Neuron (in vitro differentiated cells): ENCODE measurements at regions not wholly inside any gene's neighbourhood (a gene's known extent, or its start where the extent isn't known, plus 50 kb on each side); places are given as distances from the start of the nearest gene placed in this dataset.
"Not testable (repeated sequence)": the region's sequence is repeated elsewhere in the genome, so short reads cannot be mapped to it uniquely, and the experiment has no call there.

Source experiments
- H2AFZ ChIP-seq: one replicate; pipeline ENCODE4 v1.6.1; 2013; ENCODE audit warnings: low read depth, mild to moderate bottlenecking, inconsistent platforms, low read length, moderate library complexity
- H3K27me3 ChIP-seq: one replicate; pipeline ENCODE4 v1.6.1; 2013; ENCODE audit warnings: low read length; ENCODE audit not compliant: insufficient read depth
- H3K36me3 ChIP-seq: one replicate; pipeline ENCODE4 v1.6.1; 2013; ENCODE audit warnings: low read length; ENCODE audit not compliant: insufficient read depth
- H3K4me1 ChIP-seq: one replicate; pipeline ENCODE4 v1.6.1; 2013; ENCODE audit warnings: low read length; ENCODE audit not compliant: insufficient read depth
- H3K4me3 ChIP-seq: 2 replicates; pipeline ENCODE4 v1.5.1; 2013; ENCODE audit warnings: mild to moderate bottlenecking, low read length, moderate library complexity
- H3K9me3 ChIP-seq: one replicate; pipeline ENCODE4 v1.6.1; 2013; ENCODE audit warnings: low read length

GRCh38 chr14:22185191-22185590 is 403.8 kb downstream of the DAD1 start:
- Histone ChIP-seq H3K4me1 (no peaks in the 10 kb centered on the region), H3K27me3 (no peaks in the 10 kb centered on the region), H2AFZ (no peak overlapping the region), H3K36me3 (no peaks in the 10 kb centered on the region), H3K4me3 (no peak overlapping the region), H3K9me3 (no peaks in the 10 kb centered on the region)

- no peaks in the 10 kb centered on the region for H3K27me3 ChIP-seq
- no peak overlapping the region for H2AFZ ChIP-seq
- H3K4me1 ChIP-seq, result no peaks in the 10 kb centered on the region
- H3K36me3 ChIP-seq, result no peaks in the 10 kb centered on the region
- H3K4me3 ChIP-seq, result no peak overlapping the region
- no peaks in the 10 kb centered on the region for H3K9me3 ChIP-seq
These were observed 404.2 kb downstream of the DAD1 start for GRCh38 chr14:22184830-22185168.

- Histone ChIP-seq H3K9me3 (no peaks in the 10 kb centered on the region), H3K4me1 (no peaks in the 10 kb centered on the region), H2AFZ (no peak overlapping the region), H3K4me3 (no peak overlapping the region), H3K36me3 (no peaks in the 10 kb centered on the region), H3K27me3 (no peaks in the 10 kb centered on the region)
These were observed 404.7 kb downstream of the DAD1 start for GRCh38 chr14:22184157-22184829.

DNA sequence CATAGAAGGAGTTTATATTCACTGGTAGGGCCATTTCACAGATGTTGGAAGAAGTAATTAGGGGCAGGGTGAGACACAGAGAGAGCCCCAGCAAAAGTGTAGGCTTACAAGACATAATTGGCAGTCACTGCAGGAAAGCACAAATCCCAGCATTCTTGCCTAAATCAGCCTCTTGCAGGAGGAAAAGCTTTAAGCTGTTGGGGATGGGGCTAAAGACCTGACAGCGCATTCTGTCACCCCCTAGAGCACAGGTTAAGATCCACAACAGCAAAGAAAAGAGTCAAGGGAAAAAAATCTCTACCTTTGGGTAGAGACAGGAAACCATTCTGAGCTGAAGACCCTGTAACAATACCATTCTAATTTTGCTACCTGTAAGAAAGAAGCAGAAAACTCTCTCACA is 409.0 kb downstream of the DAD1 start:
- H3K9me3 ChIP-seq, result no peaks in the 10 kb centered on the region
- no peak overlapping the region for H2AFZ ChIP-seq
- H3K4me1 ChIP-seq, result no peaks in the 10 kb centered on the region
- no peaks in the 10 kb centered on the region for H3K36me3 ChIP-seq
- H3K27me3 ChIP-seq, result no peaks in the 10 kb centered on the region
- no peak overlapping the region for H3K4me3 ChIP-seq

DNA sequence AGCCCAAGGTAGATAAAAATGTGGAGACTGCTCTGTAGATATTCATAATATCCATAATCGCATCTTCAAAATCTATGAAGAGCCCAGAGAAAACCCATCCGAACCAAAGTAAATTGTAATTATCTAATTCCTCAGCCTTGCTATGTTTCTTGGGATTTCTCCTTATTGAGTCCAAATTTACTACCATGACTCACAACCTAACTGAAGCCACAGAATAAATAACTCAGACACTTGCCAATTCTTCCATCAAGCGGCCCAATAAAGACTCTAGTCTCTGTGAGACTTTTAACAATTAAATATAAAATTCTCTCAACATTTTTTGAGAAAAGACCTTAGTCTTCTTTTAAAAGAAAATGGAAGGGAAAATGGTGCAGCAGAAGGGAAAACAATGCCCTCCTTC is 409.8 kb downstream of the DAD1 start:
- Histone ChIP-seq H3K4me3 (no peak overlapping the region), H3K4me1 (no peaks in the 10 kb centered on the region), H3K9me3 (no peaks in the 10 kb centered on the region), H3K36me3 (no peaks in the 10 kb centered on the region), H2AFZ (no peak overlapping the region), H3K27me3 (no peaks in the 10 kb centered on the region)

GRCh38 chr14:22178333-22178839 is 410.6 kb downstream of the DAD1 start:
- H3K36me3 ChIP-seq, result no peaks in the 10 kb centered on the region
- no peaks in the 10 kb centered on the region for H3K9me3 ChIP-seq
- no peaks in the 10 kb centered on the region for H3K27me3 ChIP-seq
- H3K4me1 ChIP-seq, result no peaks in the 10 kb centered on the region
- no peak overlapping the region for H3K4me3 ChIP-seq
- H2AFZ ChIP-seq, result no peak overlapping the region

DNA sequence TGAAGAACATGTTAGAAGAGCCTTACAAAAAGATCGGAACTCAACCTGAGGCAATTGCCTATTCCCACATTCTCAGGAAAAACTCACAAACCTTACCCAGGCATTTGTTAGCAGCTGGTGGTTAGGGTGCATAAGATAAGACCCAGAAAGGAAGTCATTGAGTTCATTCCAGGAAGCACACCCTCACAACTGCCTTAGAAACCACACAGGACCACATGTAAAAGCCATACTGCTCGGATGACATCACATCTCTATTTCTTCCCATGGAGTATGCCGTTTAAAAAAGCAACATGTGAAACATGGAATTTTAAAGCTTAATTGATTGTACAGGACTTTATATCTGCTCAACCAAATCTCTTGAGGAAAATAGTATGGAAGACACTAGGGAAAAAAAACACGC is 411.2 kb downstream of the DAD1 start:
- H3K27me3 ChIP-seq, result no peaks in the 10 kb centered on the region
- no peaks in the 10 kb centered on the region for H3K9me3 ChIP-seq
- no peak overlapping the region for H2AFZ ChIP-seq
- H3K36me3 ChIP-seq, result no peaks in the 10 kb centered on the region
- H3K4me3 ChIP-seq, result no peak overlapping the region
- no peaks in the 10 kb centered on the region for H3K4me1 ChIP-seq

GRCh38 chr14:22176957-22177356 is 412.1 kb downstream of the DAD1 start:
- Histone ChIP-seq H3K36me3 (no peaks in the 10 kb centered on the region), H3K4me1 (no peaks in the 10 kb centered on the region), H3K4me3 (no peak overlapping the region)

DNA sequence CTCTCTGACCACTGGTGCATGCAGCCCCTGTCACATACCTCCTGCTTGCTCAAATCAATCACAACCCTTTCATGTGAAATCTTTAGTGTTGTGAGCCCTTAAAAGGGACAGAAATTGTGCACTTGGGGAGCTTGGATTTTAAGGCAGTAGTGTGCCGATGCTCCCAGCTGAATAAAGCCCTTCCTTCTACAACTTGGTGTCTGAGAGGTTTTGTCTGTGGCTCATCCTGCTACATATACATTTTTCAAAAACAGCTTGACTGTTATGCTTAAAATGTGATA is 413.8 kb downstream of the DAD1 start:
- H3K36me3 ChIP-seq, H3K9me3 ChIP-seq, H2AFZ ChIP-seq, H3K27me3 ChIP-seq, H3K4me1 ChIP-seq, H3K4me3 ChIP-seq: not testable (repeated sequence)

More at GRCh38 chr14:22176957-22177356, 412.1 kb downstream of the DAD1 start:
- Histone ChIP-seq H3K9me3 (no peaks in the 10 kb centered on the region), H2AFZ (no peak overlapping the region), H3K27me3 (no peaks in the 10 kb centered on the region)

DNA sequence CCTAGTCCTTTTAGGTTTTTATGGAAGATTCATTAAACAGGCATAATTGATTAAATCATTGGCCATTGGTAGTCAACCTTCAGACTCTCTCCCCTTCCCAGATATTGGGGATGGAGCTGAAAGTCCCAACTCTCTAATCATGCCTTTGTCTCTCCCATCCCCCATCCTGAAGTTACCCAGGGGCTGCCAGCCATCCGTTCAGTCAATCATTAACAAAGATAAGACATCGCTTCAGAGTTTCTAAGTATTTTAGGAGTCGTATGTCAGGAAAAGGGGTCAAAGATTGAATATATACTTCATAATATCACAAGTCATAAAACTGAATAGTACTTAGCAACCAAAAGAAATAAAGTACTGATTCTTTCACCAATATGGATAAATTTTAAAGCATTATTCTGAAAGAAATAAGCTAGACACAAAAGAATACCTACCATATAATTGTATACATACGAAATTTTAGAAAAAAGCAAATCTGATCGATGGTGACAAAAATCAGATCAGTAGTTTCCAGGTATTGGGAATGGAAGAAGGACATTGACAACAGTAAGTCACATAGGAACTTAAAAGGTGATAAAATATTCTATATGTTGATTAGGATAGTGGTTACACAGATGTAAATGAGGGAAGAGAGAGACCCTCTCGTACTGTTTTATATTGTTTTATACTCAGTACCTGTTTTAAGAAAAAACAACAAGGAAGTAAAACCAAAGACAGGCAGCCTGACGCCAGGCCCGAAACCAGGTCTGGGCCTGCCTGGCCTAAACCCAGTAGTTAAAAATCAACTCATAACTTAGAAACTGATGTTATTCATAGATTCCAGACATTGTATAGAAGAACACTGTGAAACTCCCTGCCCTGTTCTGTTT is 414.4 kb downstream of the DAD1 start:
- H3K27me3 ChIP-seq, result no peaks in the 10 kb centered on the region
- no peak overlapping the region for H3K4me3 ChIP-seq
- H2AFZ ChIP-seq, result no peak overlapping the region
- H3K9me3 ChIP-seq, result no peaks in the 10 kb centered on the region
- H3K36me3 ChIP-seq, result no peaks in the 10 kb centered on the region
- H3K4me1 ChIP-seq, result no peaks in the 10 kb centered on the region

- Histone ChIP-seq H3K27me3 (no peaks in the 10 kb centered on the region), H2AFZ (no peak overlapping the region), H3K4me1 (no peaks in the 10 kb centered on the region), H3K36me3 (no peaks in the 10 kb centered on the region), H3K9me3 (no peaks in the 10 kb centered on the region), H3K4me3 (no peak overlapping the region)
These were observed 420.7 kb downstream of the DAD1 start for GRCh38 chr14:22168092-22168955.

- Histone ChIP-seq H3K4me1 (no peaks in the 10 kb centered on the region), H3K36me3 (no peaks in the 10 kb centered on the region), H2AFZ (no peak overlapping the region), H3K4me3 (no peak overlapping the region), H3K27me3 (no peaks in the 10 kb centered on the region), H3K9me3 (no peaks in the 10 kb centered on the region)
These were observed 424.4 kb downstream of the DAD1 start for GRCh38 chr14:22164616-22165015.

DNA sequence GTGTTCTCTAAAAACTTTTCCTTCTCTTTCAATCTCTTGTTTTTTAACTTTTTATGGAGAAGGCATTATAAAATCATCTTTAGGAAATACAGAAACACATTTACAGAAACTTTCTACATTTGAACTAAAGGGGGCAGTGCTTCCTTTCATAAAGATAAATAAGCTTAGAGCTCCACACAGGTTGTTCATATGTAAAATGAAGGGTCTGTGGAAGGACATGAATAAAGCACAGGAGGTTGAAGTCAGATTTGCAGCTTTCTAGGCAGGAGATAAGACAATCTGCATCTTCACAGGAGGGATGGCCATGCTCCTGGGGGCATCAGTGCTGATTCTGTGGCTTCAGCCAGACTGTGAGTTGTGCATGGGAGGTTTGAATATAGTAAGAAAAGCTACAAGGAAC is 426.0 kb downstream of the DAD1 start:
- no peaks in the 10 kb centered on the region for H3K36me3 ChIP-seq

More for the DNA sequence above, 426.0 kb downstream of the DAD1 start:
- H3K27me3 ChIP-seq, result no peaks in the 10 kb centered on the region
- no peaks in the 10 kb centered on the region for H3K4me1 ChIP-seq
- no peaks in the 10 kb centered on the region for H3K9me3 ChIP-seq
- no peak overlapping the region for H3K4me3 ChIP-seq
- H2AFZ ChIP-seq, result no peak overlapping the region
